Activated naive CD4-positive, alpha-beta T cell treated with anti-CD3 and anti-CD28 coated beads, Interleukin-2, amount 50 U/mL, for 72 hours (primary cell): ENCODE measurements at regions not wholly inside any gene's neighbourhood (a gene's known extent, or its start where the extent isn't known, plus 50 kb on each side); places are given as distances from the start of the nearest gene placed in this dataset.

Experiments
- ATAC-seq, 2 donors: fragments of 150-1000 bp; cut with Tn5 transposase; 2 replicates each; pipeline ENCODE4 v1.10.0; 2021; ENCODE audit warnings: mild to moderate bottlenecking in 2 of 2, moderate library complexity in 2 of 2
- DNase-seq, 2 donors: peaks; one replicate each; pipeline ENCODE4 v3.0.0; 2021 to 2022; ENCODE audit warnings: low spot score in 2 of 2
- H3K27ac Mint-ChIP-seq, 2 donors: one replicate each; pipeline ENCODE4 v1.8.0; 2022; ENCODE audit warnings: mild to moderate bottlenecking in 2 of 2, mixed read lengths in 2 of 2
- H3K36me3 Mint-ChIP-seq, 2 donors: one replicate each; pipeline ENCODE4 v1.8.0; 2022; ENCODE audit warnings: mixed read lengths in 2 of 2
- H3K9me3 Mint-ChIP-seq, 2 donors: one replicate each; pipeline ENCODE4 v1.8.0; 2022; ENCODE audit warnings: mixed read lengths in 2 of 2

DNA sequence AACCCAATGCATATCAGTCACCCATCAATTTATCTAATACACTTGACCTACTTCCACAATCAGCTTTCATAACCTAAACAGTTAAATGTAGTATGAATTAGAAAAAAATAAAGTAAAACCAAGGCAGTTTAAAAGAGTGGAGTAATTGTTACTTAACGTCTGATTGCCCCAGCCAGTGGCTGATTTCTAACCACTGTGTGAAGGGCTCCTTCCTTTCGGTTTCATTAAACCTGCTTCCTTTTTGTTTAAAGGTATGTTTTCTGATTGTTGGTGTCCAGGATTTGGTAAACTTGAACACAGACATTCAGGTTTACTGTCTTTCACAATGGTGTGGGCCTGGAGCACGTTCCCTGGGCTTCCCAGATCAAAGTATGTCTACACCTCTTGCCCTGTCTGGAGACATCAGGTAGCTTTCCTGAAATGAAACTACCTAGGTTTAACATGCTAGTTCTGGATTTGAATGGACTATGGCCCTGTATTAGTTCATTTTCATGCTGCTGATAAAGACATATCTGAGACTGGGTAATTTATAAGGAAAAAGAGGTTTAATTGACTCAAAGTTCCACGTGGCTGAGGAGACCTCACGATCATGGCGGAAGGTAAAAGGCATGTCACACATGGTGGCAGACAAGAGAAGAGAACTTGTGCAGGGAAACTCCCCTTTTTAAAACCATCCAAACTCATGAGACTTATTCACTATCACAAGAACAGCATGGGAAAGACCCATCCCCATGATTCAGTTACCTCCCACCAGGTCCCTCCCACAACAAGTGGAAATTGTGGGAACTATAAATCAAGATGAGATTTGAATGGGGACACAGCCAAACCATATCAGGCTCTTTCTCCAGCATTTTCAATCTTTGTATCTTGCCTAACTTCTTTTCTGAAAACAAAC lies 605.2 kb upstream of the ID2 start:
- Mint-ChIP-seq H3K9me3 (peaks cover 19 to 25% of the 10 kb centered on the region in 2 donors), H3K36me3 (peaks cover 12 to 28% of the 10 kb centered on the region in 2 donors), H3K27ac (no peak overlapping the region)
- no peak for DNase-seq
- ATAC-seq = peak in 1 of 2 donors; percentile 81

DNA sequence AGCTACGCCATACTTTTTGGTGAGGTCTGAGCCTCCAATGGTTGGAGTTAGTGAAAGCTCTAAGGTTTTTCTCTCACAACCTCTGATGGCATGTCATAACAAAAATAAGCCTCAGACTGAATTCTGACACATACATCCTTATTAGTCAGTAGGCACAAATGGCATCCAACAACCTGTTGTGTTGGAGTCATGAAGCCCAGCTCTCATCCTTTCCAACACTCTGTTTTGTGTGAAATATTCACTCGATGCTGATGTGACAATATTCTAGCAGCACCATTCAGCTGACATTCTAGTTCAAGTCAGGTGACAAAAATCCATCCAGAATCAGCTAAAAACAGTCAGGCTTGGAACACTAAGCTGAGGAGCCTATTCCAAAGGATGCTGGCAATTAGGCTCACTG lies 603.2 kb upstream of the ID2 start:
- H3K9me3 Mint-ChIP-seq = peaks cover 19 to 25% of the 10 kb centered on the region in 2 donors
- DNase-seq (no peak), ATAC-seq (no peak)
- no peak overlapping the region for H3K27ac Mint-ChIP-seq
- peaks cover 12 to 28% of the 10 kb centered on the region in 2 donors for H3K36me3 Mint-ChIP-seq

DNA sequence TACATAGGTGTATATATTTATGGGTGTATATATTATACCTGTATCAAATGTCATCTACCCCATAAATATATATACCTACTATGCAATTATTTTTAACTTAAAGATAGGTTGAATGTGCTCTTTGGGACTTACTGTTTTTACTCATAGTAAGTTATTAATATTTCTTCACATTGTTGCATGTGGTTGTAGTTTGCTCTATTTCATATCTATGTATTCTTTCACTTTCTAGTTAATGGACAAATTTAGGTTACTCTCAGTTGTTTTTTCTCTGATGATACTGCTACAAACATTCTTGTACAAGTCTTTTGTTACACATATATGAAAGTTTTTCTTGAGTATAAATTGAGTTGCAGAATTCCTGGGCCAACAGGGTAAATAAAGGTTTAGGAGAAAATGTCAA lies 601.8 kb upstream of the ID2 start:
- Mint-ChIP-seq H3K36me3 (peaks cover 12 to 32% of the 10 kb centered on the region in 2 donors), H3K9me3 (peaks cover 19 to 25% of the 10 kb centered on the region in 2 donors), H3K27ac (no peak overlapping the region)
- no peak for ATAC-seq
- no peak for DNase-seq

DNA sequence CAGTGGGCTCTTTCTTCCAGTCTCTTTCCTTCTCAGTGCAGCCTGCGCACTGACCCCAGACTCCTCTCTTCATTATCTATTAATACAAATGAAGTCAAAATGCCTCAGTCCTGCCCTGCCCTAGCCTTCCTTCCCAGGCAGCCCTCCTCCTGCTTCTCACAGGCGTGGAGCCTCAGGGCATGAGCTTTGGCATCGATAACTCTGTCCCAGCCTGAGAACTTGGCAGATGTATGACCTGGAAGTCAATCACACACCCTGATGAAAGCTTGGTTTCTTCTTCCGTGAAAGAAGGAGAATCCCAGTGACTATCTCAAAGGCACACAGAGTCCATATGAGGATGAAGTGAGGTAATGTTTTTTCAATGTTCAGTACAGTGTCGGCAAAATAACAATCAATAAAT lies 600.7 kb upstream of the ID2 start:
- H3K27ac Mint-ChIP-seq = no peak overlapping the region
- ATAC-seq (no peak), DNase-seq (no peak)
- H3K36me3 Mint-ChIP-seq = peaks cover 12 to 27% of the 10 kb centered on the region in 2 donors
- peaks cover 19% of the 10 kb centered on the region in 2 donors for H3K9me3 Mint-ChIP-seq

DNA sequence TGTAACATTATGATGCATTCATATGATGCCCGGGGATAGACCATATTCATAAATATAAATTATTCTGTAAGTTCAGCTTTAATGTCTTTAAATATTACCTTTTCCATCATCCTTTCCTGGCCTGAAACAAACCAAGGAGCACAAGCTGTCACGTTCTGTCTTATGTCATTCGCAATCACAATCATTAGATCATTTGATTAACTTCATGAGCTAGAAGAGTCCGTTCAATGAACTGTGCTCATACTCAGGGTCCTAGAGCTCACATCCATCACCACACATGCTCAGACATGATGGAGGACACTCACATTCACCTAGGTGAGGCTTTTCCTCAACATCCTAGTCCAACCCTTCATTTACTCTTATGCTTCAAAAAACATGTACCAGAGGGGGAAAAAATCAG lies 599.0 kb upstream of the ID2 start:
- H3K36me3 Mint-ChIP-seq = peaks cover 9 to 12% of the 10 kb centered on the region in 2 donors
- H3K9me3 Mint-ChIP-seq = peaks cover 9 to 10% of the 10 kb centered on the region in 2 donors
- DNase-seq (no peak), ATAC-seq (no peak)
- H3K27ac Mint-ChIP-seq = no peak overlapping the region

DNA sequence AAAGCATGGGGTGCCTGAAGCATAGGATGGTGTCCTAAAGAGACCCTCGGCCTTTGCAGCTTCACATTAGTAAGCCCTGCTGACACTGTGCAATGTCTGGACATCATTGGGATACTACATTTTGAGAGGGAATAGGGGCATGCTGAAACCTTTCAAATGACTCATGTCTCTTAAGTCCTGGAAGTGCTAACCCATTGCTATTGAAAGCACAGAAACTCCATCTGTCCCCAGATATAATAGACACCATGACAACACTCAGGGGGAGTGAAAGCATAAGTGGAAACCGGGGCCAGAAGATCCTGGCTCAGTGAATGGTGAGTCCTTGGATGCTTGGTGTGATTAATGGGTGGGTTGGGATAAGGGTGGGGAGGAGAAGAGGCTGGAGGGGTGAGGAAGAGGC lies 595.5 kb upstream of the ID2 start:
- ATAC-seq = no peak
- H3K36me3 Mint-ChIP-seq = peaks cover 0 to 4% of the 10 kb centered on the region in 2 donors
- H3K27ac Mint-ChIP-seq = no peak overlapping the region
- H3K9me3 Mint-ChIP-seq = no peaks in the 10 kb centered on the region
- no peak for DNase-seq

DNA sequence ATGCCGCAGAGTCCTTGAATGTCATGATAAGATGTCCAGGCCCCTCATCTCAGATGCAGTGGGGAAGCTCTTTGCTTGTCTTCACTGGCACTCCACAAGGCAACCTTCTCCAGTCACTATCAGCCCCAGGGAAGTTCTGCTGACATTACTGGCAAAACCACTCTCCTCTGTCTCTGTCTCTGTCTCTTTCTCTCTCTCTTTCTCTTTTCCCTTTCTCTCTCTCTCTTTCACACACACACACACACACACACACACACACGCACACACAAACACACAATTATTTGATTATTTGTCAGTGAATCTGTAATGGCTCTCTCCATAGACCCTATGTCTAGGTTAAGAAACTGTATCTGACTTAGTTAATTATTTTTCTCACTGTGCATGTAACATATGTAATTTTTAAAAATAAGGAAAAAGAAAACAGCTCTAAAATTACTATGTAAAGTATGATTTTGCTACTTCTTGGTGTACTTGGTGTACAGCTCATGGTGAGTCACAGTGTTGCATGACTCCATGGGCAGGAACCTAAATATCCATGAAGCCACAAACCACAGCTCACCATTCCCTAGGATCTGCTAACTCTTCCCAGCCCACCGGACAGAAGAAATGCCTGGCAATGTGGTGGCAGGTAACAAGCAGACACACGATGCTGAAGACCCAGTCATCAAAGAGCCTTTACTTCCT lies 594.9 kb upstream of the ID2 start:
- no peak for ATAC-seq
- no peak for DNase-seq
- H3K36me3 Mint-ChIP-seq = peaks cover 0 to 4% of the 10 kb centered on the region in 2 donors
- no peaks in the 10 kb centered on the region for H3K9me3 Mint-ChIP-seq
- no peak overlapping the region for H3K27ac Mint-ChIP-seq

DNA sequence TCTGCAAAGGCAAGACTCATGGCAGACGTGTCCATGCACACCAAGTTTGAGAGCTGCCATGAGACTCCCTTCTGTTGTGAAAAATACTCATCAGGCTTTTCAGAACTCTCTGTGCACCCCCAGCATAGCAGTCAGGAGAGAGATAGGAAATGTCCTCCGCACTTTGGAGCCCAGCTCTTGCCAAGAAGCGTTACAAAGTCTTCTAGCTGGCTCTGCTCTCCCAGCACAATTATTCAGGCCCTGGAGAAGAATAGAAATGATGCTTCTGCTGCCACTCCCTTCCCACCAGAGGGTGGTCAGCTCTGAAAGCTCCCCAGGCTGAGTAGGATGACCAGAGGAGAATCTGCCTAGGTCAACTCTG lies 594.4 kb upstream of the ID2 start:
- DNase-seq = no peak
- no peaks in the 10 kb centered on the region for H3K9me3 Mint-ChIP-seq
- ATAC-seq = no peak
- peaks cover 0 to 4% of the 10 kb centered on the region in 2 donors for H3K36me3 Mint-ChIP-seq
- H3K27ac Mint-ChIP-seq = no peak overlapping the region

DNA sequence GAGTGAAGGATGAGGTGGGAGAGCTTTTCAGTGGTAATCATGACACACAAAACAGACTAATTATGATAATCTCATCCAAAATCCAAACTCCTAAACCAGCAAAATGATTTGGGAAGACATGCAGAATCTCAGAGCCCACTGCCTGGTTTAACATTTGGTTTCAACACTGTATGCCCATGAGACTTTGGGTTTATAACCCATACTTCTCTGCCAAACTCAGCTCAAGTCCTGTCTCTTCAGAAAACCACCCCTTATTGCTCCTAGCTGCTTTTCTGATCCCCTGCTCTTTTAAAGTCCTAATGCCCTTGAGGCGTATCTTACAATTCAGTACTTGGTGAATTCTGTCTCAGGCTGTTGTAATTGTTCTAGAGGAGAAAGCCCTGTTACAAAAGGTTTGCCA lies 593.0 kb upstream of the ID2 start:
- DNase-seq (no peak), ATAC-seq (no peak)
- H3K27ac Mint-ChIP-seq = no peak overlapping the region
- peaks cover 0 to 4% of the 10 kb centered on the region in 2 donors for H3K36me3 Mint-ChIP-seq
- no peaks in the 10 kb centered on the region for H3K9me3 Mint-ChIP-seq

DNA sequence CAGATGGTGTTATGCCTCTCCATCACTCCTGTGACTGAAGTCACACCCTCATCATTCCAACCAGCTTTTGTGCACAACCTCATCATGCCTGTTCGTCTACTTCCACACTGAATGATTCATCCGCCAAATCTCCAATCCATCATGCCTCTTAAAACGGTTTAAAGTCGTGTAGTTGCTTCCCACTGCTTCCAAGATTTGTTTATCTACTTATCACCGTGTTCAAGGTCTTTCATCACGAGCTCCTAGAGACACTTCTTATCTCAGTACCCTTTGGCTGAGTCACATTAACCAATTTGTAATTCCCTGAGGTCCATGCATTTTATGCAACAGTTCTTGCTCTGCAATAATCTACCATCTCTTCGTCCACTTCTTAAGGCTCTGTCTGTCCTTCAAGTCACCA lies 592.3 kb upstream of the ID2 start:
- H3K27ac Mint-ChIP-seq = no peak overlapping the region
- ATAC-seq (no peak), DNase-seq (no peak)
- no peaks in the 10 kb centered on the region for H3K9me3 Mint-ChIP-seq
- H3K36me3 Mint-ChIP-seq = peaks cover 0 to 4% of the 10 kb centered on the region in 2 donors

DNA sequence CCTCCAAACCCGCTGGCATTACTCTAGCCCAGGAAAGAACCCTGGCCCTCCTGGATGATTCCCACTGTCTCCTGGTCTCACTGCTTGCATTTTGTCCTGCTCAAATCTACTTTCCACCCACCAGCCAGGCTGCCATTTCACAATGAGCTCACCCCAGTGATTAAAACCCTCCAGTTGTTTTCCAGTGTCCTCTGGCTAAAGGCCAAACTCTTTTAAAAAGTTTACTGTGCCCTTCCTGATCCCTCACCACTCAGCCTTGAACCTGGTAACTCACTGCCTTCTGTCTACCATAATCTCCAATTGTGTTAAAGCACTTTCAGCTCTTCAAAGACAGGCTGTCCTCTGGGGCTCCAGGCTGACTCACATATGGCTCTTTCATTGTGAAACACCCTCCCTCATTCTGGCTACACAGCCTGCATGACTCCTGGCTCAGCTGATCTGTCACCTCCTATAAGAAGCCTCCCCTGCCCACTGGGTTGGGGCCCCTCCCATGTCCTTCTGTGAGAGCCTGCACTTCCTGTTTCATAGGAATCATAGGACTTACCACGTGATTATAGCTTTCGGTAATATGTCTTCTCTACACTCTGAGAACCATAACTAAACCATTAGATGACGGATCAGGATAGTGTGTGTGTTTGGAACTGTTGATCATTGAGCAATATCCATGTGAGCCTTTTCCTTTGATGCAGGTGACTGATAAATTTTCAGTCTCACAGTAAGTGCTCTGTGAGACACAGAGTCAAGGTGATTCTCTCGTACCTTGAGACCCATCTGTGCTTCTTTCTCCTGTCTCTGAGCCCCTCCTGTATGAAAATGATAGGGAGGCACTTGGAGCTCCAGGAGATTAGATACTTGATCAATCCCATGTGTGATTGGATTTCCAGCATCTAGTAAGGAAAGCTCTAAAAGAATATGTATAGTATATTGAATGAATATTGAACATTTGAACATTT lies 590.8 kb upstream of the ID2 start:
- H3K36me3 Mint-ChIP-seq = no peaks in the 10 kb centered on the region
- peaks cover 0 to under 1% of the 10 kb centered on the region in 2 donors for H3K9me3 Mint-ChIP-seq
- peak; percentile 58 to 68 for DNase-seq
- ATAC-seq = peak; percentile 100
- H3K27ac Mint-ChIP-seq = no peak overlapping the region

DNA sequence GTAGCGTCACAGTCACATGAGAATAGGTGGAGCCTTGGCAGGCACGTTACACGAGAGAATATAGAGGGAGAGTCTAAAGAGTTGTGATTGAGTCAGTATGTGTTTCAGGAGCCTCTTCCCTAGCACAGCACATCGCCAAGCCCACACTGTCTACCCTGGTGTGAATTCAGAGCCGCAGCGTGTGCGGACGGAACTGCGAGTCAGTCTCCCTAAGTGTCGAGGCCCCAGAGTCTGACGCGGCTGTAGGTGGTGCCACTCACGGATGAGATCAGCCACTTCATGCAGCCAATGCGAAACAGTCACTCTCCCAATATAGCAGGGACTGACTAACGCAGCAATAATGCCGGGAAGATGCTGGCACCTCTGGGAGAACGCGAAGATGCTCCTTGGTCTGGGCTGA lies 587.3 kb upstream of the ID2 start:
- DNase-seq (no peak), ATAC-seq (no peak)
- Mint-ChIP-seq H3K36me3 (no peaks in the 10 kb centered on the region), H3K27ac (no peak overlapping the region), H3K9me3 (peaks cover 0 to 6% of the 10 kb centered on the region in 2 donors)

DNA sequence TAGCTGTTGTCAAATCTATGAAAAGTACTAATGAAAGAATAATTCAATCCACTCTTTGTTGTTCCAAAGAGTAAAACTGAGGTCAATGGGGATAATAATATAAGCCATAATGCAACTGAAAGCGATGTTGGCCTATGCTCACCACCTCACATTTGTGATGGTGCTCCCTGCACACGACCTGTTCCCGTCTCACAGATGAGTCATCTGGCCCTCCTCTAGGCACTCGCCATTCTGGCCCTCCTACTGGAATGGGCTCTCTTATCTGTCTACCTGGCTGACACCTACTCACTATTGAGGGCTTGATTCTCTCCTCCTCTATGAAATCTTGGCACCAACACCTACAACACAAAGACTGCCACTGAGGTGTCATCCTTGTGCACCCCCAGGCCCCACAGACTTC lies 585.9 kb upstream of the ID2 start:
- no peaks in the 10 kb centered on the region for H3K36me3 Mint-ChIP-seq
- ATAC-seq (no peak), DNase-seq (no peak)
- H3K27ac Mint-ChIP-seq = no peak overlapping the region
- peaks cover 0 to 6% of the 10 kb centered on the region in 2 donors for H3K9me3 Mint-ChIP-seq

DNA sequence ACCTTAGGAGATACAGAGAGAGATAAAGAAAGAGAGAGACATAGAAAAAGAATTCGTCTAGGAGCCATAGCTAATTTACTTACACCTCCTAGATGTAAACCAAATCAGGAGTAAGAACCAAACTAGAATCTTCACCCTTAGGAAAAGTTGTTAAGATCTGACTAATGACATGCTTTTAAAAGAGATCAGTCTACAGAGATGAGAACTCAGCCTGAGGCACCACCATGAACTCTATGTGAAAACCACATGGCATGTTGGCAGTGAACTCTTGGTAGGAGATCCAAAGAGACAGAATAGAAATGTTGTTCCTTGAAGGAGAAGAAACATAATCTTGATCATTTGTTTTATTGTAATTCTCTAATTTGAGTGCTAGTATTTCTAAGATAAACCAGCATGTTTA lies 585.4 kb upstream of the ID2 start:
- no peak overlapping the region for H3K27ac Mint-ChIP-seq
- H3K36me3 Mint-ChIP-seq = no peaks in the 10 kb centered on the region
- peaks cover 0 to 6% of the 10 kb centered on the region in 2 donors for H3K9me3 Mint-ChIP-seq
- DNase-seq = no peak
- peak in 1 of 2 donors; percentile 54 for ATAC-seq

DNA sequence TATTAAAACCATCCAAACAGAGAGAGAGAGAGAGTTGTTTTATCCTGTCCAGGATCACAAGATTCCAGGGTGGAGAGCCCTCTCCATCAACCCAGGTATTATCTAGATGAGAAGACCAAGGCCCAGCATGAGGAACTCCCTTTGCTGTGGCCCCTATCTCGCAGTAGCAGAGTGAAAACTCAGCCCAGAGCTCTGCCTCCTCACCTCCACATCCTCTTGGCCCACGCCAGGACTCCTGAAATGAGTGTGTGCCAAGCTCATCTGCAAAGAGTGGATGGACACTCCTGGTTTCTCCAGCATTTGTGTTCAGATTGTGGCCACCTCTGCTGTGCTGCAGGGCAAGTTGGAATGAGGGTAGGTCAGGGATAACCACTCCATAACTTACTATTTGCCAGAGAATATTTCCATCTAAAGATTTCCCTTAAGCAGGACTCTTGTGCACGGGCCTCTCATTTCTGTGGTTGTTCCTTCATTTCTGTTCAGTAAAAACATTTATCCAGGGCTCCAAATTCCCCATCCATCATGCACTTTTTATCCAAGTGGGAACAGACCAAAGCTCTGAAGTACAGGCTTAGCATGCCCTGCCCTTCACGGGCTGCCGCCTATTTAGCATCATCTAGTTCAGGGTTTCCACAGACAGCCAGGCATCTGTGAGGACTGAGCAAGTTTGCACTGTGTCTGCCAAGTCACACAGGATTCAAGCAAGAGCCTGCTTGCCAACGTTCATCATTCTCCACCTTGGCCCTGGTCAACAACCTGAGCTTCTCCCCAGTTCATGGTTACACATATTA lies 583.2 kb upstream of the ID2 start:
- Mint-ChIP-seq H3K36me3 (no peaks in the 10 kb centered on the region), H3K9me3 (peaks cover 0 to 6% of the 10 kb centered on the region in 2 donors), H3K27ac (no peak overlapping the region)
- ATAC-seq (no peak), DNase-seq (no peak)

DNA sequence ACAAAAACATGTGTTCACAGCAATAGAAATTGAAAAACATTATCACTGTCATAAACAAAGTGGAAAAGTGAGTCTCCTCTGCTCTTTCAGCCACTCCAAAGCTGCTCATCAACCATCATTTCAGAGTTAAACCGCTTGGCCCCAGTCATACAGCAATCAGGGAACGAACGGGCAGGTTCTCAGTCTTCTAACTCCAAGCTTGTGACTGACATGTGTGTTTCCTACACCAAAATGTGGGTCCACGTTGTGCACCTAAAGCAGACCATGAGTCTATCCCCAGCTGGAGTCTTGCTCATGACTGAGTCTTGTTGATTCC lies 582.6 kb upstream of the ID2 start:
- no peak for DNase-seq
- peak in 1 of 2 donors; percentile 64 for ATAC-seq
- Mint-ChIP-seq H3K36me3 (no peaks in the 10 kb centered on the region), H3K9me3 (peaks cover 0 to 6% of the 10 kb centered on the region in 2 donors), H3K27ac (no peak overlapping the region)
